Spleen (tissue), 11 donors: ENCODE measurements at regions not wholly inside any gene's neighbourhood (a gene's known extent, or its start where the extent isn't known, plus 50 kb on each side); places are given as distances from the start of the nearest gene placed in this dataset.

Experiments
- DNase-seq: peaks from one replicate; pipeline ENCODE4 v3.0.0-alpha.2; 2020
- H3K27ac ChIP-seq, 8 donors: fragments of 200-600 bp; sonication (generic) in 7 of 8; 1 replicate in 4 of 8; 2 replicates in 4 of 8; pipeline versions ENCODE4 v1.5.0 to v1.8.0; 2016 to 2021; ENCODE audit warnings: inconsistent platforms in 4 of 8, mild to moderate bottlenecking in 4 of 8, moderate library complexity in 1 of 8
- H3K27me3 ChIP-seq, 7 donors: fragments of 200-600 bp; sonication (generic) in 6 of 7; replicated peaks in 1 of 7; 1 replicate in 4 of 7; 2 replicates in 3 of 7; pipeline versions ENCODE4 v1.5.0 to v1.8.0; 2016 to 2021; ENCODE audit warnings: inconsistent platforms in 3 of 7, mild to moderate bottlenecking in 1 of 7
- H3K36me3 ChIP-seq, 6 donors: fragments of 200-600 bp; sonication (generic) in 5 of 6; 1 replicate in 4 of 6; 2 replicates in 2 of 6; pipeline versions ENCODE4 v1.5.0 to v1.8.0; 2016 to 2021; ENCODE audit warnings: inconsistent platforms in 2 of 6
- H3K4me1 ChIP-seq, 6 donors: fragments of 200-600 bp; sonication (generic) in 5 of 6; 1 replicate in 3 of 6; 2 replicates in 3 of 6; pipeline versions ENCODE4 v1.5.0 to v1.8.0; 2016 to 2021; ENCODE audit warnings: inconsistent platforms in 3 of 6
- H3K4me3 ChIP-seq, 8 donors: fragments of 200-600 bp; sonication (generic) in 7 of 8; 1 replicate in 4 of 8; 2 replicates in 4 of 8; pipeline versions ENCODE4 v1.5.0 to v1.8.0; 2016 to 2021; ENCODE audit warnings: inconsistent platforms in 4 of 8, mild to moderate bottlenecking in 4 of 8, moderate library complexity in 2 of 8
- H3K9me3 ChIP-seq, 8 donors: fragments of 200-600 bp; sonication (generic) in 7 of 8; 1 replicate in 4 of 8; 2 replicates in 4 of 8; pipeline versions ENCODE4 v1.5.0 to v1.8.0; 2016 to 2021; ENCODE audit warnings: inconsistent platforms in 4 of 8
- CTCF ChIP-seq, 11 experiments: fragments of 200-600 bp in 7 of 11; fragments of 450-650 bp in 4 of 11; sonication (generic) in 4 of 11; IDR thresholded peaks in 8 of 11; conservative IDR thresholded peaks in 3 of 11; 1 replicate in 7 of 11; 2 replicates in 4 of 11; pipeline versions ENCODE4 v1.4.0 to v1.8.0; 2016 to 2021; ENCODE audit warnings: antibody characterized with exemption in 11 of 11, inconsistent platforms in 4 of 11, mild to moderate bottlenecking in 1 of 11
- POLR2A ChIP-seq, 3 donors: fragments of 450-650 bp; IDR thresholded peaks; one replicate each; pipeline ENCODE4 v1.5.1; 2017; ENCODE audit warnings: antibody characterized with exemption in 3 of 3, mild to moderate bottlenecking in 1 of 3
- POLR2AphosphoS5 ChIP-seq, 3 donors: sonication (generic); formaldehyde crosslinking; IDR thresholded peaks; one replicate each; pipeline ENCODE4 v1.5.1; 2017; ENCODE audit warnings: antibody characterized with exemption in 3 of 3
- WGBS, 5 donors: extraction: QIAGEN DNeasy Blood & Tissue Kit in 3 of 5; methylation state at CpG; one replicate each; pipeline versions ENCODE4 v1.1.5 to v1.1.7; 2013 to 2018; 5-methylcytosine and 5-hydroxymethylcytosine counted together
- intact Hi-C: fragments of 100-400 bp; cut with DNase I; formaldehyde crosslinking; loops from one replicate; pipeline ENCODE4 v1.15.0; 2023; ENCODE audit warnings: low total_unique reads
- donor health status: healthy with polysubstance abuse.
- donor health status: DM: no; HTN: no; CAD: no; lungs with moderate emphysema.
- donor health status: DM: no; HTN: no; CAD: no.
- donor health status: Bipolar disorder and iron deficiency.
- donor health status: healthy.
- donor health status: DM: no; HTN: no; CAD: no.
- donor health status: DM: yes; HTN: yes; CAD: no.

GRCh38 chr3:168696051-168696450, 600.3 kb upstream of the GOLIM4 start:
- TF ChIP-seq POLR2A (IDR thresholded peaks at IDR 0.05): no peak
- no peaks in the 10 kb centered on the region for H3K36me3 ChIP-seq
- H3K27ac ChIP-seq: no peak overlapping the region
- no peak for DNase-seq
- H3K27me3 ChIP-seq: no peaks in the 10 kb centered on the region
- intact Hi-C loops: no loop called here
- peaks cover 0 to 12% (median 0%) of the 10 kb centered on the region in 8 donors for H3K9me3 ChIP-seq
- WGBS, 5 donors: 87 to 95% (median 90%) methylated on average over 3 of the region's 3 CpGs
- no peak overlapping the region for H3K4me3 ChIP-seq
- H3K4me1 ChIP-seq: no peaks in the 10 kb centered on the region

- Histone ChIP-seq H3K27ac (no peak overlapping the region), H3K36me3 (no peaks in the 10 kb centered on the region), H3K9me3 (no peaks in the 10 kb centered on the region), H3K4me3 (no peak overlapping the region), H3K27me3 (no peaks in the 10 kb centered on the region), H3K4me1 (no peaks in the 10 kb centered on the region)
- intact Hi-C loops: no loop called here
- no peak for TF ChIP-seq POLR2AphosphoS5 (IDR thresholded peaks at IDR 0.05)
- TF ChIP-seq POLR2A (IDR thresholded peaks at IDR 0.05): no peak
- no peak for TF ChIP-seq CTCF (IDR thresholded peaks at IDR 0.05 in 8 of 11, conservative IDR thresholded peaks at IDR 0.05 in 3 of 11)
- DNase-seq: no peak
- 70 to 85% (median 75%) methylated on average over 3 of the region's 3 CpGs for WGBS, 5 donors
Observed at GRCh38 chr3:168693870-168694269, 598.1 kb upstream of the GOLIM4 start.

GRCh38 chr3:168688267-168688666, 592.5 kb upstream of the GOLIM4 start:
- no peak for DNase-seq
- no peaks in the 10 kb centered on the region for H3K27me3 ChIP-seq
- intact Hi-C loops: no loop called here
- H3K4me3 ChIP-seq: no peak overlapping the region
- H3K27ac ChIP-seq: no peak overlapping the region
- H3K36me3 ChIP-seq: no peaks in the 10 kb centered on the region
- H3K9me3 ChIP-seq: no peaks in the 10 kb centered on the region
- 58 to 78% (median 68%) methylated on average over 5 of the region's 5 CpGs for WGBS, 5 donors
- H3K4me1 ChIP-seq: no peaks in the 10 kb centered on the region
- TF ChIP-seq POLR2AphosphoS5 (IDR thresholded peaks at IDR 0.05) (no peak), CTCF (IDR thresholded peaks at IDR 0.05 in 8 of 11, conservative IDR thresholded peaks at IDR 0.05 in 3 of 11) (no peak), POLR2A (IDR thresholded peaks at IDR 0.05) (no peak)

GRCh38 chr3:168684519-168684918, 588.8 kb upstream of the GOLIM4 start:
- Histone ChIP-seq H3K36me3 (no peaks in the 10 kb centered on the region), H3K9me3 (no peaks in the 10 kb centered on the region), H3K4me1 (no peaks in the 10 kb centered on the region), H3K4me3 (no peak overlapping the region), H3K27me3 (no peaks in the 10 kb centered on the region), H3K27ac (no peak overlapping the region)
- intact Hi-C loops: no loop called here
- WGBS, 5 donors: 85 to 92% (median 87%) methylated on average over 6 of the region's 6 CpGs
- TF ChIP-seq CTCF (IDR thresholded peaks at IDR 0.05 in 8 of 11, conservative IDR thresholded peaks at IDR 0.05 in 3 of 11): no peak
- TF ChIP-seq POLR2A (IDR thresholded peaks at IDR 0.05): no peak
- TF ChIP-seq POLR2AphosphoS5 (IDR thresholded peaks at IDR 0.05): no peak
- DNase-seq: no peak

- intact Hi-C loops: no loop called here
- H3K4me3 ChIP-seq: no peak overlapping the region
- no peaks in the 10 kb centered on the region for H3K36me3 ChIP-seq
- DNase-seq: no peak
- TF ChIP-seq POLR2AphosphoS5 (IDR thresholded peaks at IDR 0.05): no peak
- TF ChIP-seq POLR2A (IDR thresholded peaks at IDR 0.05): no peak
- TF ChIP-seq CTCF (IDR thresholded peaks at IDR 0.05 in 8 of 11, conservative IDR thresholded peaks at IDR 0.05 in 3 of 11): no peak
- 77 to 94% (median 87%) methylated on average over 1 of the region's 1 CpG for WGBS, 5 donors
- H3K9me3 ChIP-seq: no peaks in the 10 kb centered on the region
- no peaks in the 10 kb centered on the region for H3K4me1 ChIP-seq
- H3K27ac ChIP-seq: no peak overlapping the region
- H3K27me3 ChIP-seq: no peaks in the 10 kb centered on the region
Observed at GRCh38 chr3:168678730-168679129, 583.0 kb upstream of the GOLIM4 start.
